BLaER1 treated with 17β-estradiol and CSF1 and Interleukin-3, amounts not matched to agents 10 nM and 100 nM (cell line): ENCODE measurements at regions not wholly inside any gene's neighbourhood (a gene's known extent, or its start where the extent isn't known, plus 50 kb on each side); places are given as distances from the start of the nearest gene placed in this dataset.
A peak's percentile ranks its signal among the peaks of the same experiment; 100 is the strongest.

Experiments used
- H3K27ac ChIP-seq, 11 experiments: shearing (Covaris generic); formaldehyde crosslinking; 2 replicates each; pipeline ENCODE4 v1.8.1; 2022
- H3K27me3 ChIP-seq, 11 experiments: shearing (Covaris generic); formaldehyde crosslinking; 2 replicates each; pipeline ENCODE4 v1.8.1; 2022
- H3K36me3 ChIP-seq, 11 experiments: shearing (Covaris generic); formaldehyde crosslinking; 2 replicates each; pipeline ENCODE4 v1.8.1; 2022
- H3K4me1 ChIP-seq, 10 experiments: shearing (Covaris generic); formaldehyde crosslinking; 2 replicates each; pipeline ENCODE4 v1.8.1; 2022
- H3K4me2 ChIP-seq, 11 experiments: shearing (Covaris generic); formaldehyde crosslinking; 2 replicates each; pipeline ENCODE4 v1.8.1; 2022
- H3K4me3 ChIP-seq, 10 experiments: shearing (Covaris generic); formaldehyde crosslinking; 2 replicates each; pipeline ENCODE4 v1.8.1; 2022
- H3K9ac ChIP-seq, 11 experiments: shearing (Covaris generic); formaldehyde crosslinking; 2 replicates each; pipeline ENCODE4 v1.8.1; 2022
- H3K9me3 ChIP-seq, 11 experiments: shearing (Covaris generic); formaldehyde crosslinking; replicated peaks in 1 of 11; 2 replicates each; pipeline ENCODE4 v1.8.1; 2022
- H4K20me1 ChIP-seq, 11 experiments: shearing (Covaris generic); formaldehyde crosslinking; 2 replicates each; pipeline ENCODE4 v1.8.1; 2022
- Cebpa-rat ChIP-seq, 11 experiments: shearing (Covaris generic); IDR thresholded peaks; 2 replicates each; pipeline ENCODE4 v1.8.1; 2022

DNA sequence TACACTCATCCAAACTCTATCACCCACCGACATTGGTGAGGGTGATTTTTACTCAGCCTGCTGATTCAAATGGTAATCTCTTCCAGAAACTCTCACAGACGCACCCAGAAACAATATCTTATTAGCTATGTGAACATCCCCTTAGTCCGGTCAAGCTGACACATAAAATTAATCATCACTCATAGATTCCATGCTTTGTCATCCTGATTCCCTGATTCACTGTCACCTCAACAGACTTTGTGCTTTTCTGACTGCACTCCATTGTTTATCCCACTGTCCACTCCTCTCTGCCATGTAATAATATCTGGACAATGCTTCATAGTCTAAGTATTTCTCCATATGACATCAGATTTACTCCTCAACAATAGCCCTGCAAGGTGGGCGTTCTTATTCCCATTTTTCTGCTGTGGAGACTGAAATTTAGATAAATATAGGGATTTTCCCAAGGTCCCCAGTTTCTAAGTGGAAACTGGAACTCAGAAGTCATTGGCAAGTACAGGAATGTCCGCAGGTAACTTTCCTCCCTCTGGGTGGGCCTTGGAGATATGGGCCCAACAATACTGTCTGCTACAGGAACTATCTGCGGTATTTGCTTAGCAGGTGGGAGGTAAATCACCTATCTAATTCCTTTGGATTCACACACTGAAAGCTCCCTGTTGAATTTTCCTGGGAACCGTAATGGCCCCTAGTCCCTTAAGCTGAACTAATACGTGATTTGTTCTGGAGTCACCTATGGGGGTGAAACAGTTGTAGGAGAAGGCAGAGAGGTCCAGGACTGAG is 228.6 kb upstream of the BCOR start:
- Histone ChIP-seq H3K4me1 (peaks cover 0 to 11% (median 0%) of the 10 kb centered on the region in 10 experiments; a peak in 5 of 20 replicates), H3K4me3 (no peak overlapping the region), H4K20me1 (no peaks in the 10 kb centered on the region), H3K4me2 (no peak overlapping the region), H3K27ac (no peak overlapping the region), H3K9me3 (peaks cover 7 to 24% (median 8%) of the 10 kb centered on the region in 11 experiments), H3K36me3 (no peaks in the 10 kb centered on the region), H3K27me3 (no peaks in the 10 kb centered on the region), H3K9ac (no peak overlapping the region)
- no peak for TF ChIP-seq Cebpa-rat (IDR thresholded peaks at IDR 0.05)

DNA sequence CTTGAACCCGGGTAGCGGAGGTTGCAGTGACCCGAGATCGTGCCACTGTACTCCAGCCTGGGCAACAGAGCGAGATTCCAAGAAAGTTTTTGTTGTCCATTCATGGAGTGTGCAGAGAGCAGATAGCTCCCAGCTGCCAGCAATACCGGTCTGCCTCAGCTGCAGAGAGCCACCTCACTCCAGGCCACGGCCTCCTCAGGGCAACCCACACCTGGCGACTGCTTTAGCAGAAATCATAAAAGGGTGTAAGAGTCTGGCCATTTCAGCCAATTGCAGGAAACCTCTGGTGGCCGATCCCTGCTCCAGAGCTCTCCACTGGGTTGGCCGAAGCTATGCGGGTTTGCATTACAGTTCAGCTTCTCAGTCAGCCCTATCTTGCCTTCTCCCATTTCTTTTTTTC is 227.4 kb upstream of the BCOR start:
- no peak overlapping the region for H3K27ac ChIP-seq
- H3K27me3 ChIP-seq = no peaks in the 10 kb centered on the region
- H3K4me3 ChIP-seq = no peak overlapping the region
- H3K9ac ChIP-seq = no peak overlapping the region
- peaks cover 0 to 11% (median 0%) of the 10 kb centered on the region in 10 experiments; a peak in 3 of 20 replicates for H3K4me1 ChIP-seq
- no peaks in the 10 kb centered on the region for H4K20me1 ChIP-seq
- TF ChIP-seq Cebpa-rat (IDR thresholded peaks at IDR 0.05) = no peak
- H3K36me3 ChIP-seq = no peaks in the 10 kb centered on the region
- peaks cover 17 to 36% (median 20%) of the 10 kb centered on the region in 11 experiments for H3K9me3 ChIP-seq
- H3K4me2 ChIP-seq = no peak overlapping the region

DNA sequence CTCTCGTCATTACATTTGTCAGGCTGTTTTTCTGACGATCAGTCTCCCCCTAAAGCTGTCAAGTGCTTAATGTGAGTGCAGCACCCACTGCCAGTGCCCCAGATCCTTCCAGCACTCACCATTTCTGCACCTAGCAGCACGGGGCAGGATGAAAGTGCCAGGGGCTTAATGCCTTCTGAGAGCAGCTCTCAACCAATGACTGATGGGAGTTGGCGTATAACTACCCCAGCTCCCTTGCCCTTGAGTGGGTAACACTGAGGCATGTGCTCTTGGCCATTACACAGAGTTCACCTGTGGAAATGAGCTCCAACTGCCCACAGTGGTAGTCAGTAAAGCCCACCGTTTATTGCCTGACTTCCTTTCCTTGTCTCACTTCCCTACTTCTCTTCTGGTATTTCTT is 226.2 kb upstream of the BCOR start:
- Histone ChIP-seq H3K4me1 (peaks cover 0 to 9% (median 0%) of the 10 kb centered on the region in 10 experiments; a peak in 4 of 20 replicates), H3K9ac (no peak overlapping the region), H4K20me1 (no peaks in the 10 kb centered on the region), H3K4me3 (no peak overlapping the region), H3K27me3 (no peaks in the 10 kb centered on the region), H3K27ac (no peak overlapping the region), H3K36me3 (no peaks in the 10 kb centered on the region), H3K4me2 (0 out of 22 replicates have a peak overlapping the region, but pooled peaks of 1 of the 11 experiments have one; percentile 22), H3K9me3 (peaks cover 19 to 48% (median 31%) of the 10 kb centered on the region in 11 experiments)
- TF ChIP-seq Cebpa-rat (IDR thresholded peaks at IDR 0.05) = no peak

DNA sequence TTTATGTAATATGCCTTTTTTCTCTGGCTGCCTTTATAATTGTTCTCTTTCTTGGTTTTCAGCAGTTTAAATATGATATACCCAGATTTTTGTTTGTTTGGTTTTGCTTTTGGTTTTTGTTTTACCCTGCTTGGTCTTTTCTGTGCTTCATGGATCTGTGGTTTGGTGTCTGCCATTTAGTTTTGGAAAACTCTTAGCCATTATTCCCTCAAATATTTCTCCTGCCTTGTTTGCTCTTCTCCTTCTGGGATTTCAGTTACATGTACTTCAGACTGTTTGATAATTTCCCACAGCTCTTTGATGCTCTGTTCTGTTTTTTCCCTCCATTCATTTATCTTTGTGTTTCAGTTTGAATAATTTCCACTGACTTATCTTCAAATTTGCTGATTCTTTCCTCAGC is 223.1 kb upstream of the BCOR start:
- H4K20me1 ChIP-seq = no peaks in the 10 kb centered on the region
- no peak overlapping the region for H3K27ac ChIP-seq
- H3K9ac ChIP-seq = no peak overlapping the region
- TF ChIP-seq Cebpa-rat (IDR thresholded peaks at IDR 0.05) = no peak
- H3K4me2 ChIP-seq = no peak overlapping the region
- no peak overlapping the region for H3K4me3 ChIP-seq
- H3K9me3 ChIP-seq = peaks cover 39 to 75% (median 57%) of the 10 kb centered on the region in 11 experiments
- H3K4me1 ChIP-seq = peaks cover 0 to 18% (median 2%) of the 10 kb centered on the region in 10 experiments; a peak in 8 of 20 replicates
- no peaks in the 10 kb centered on the region for H3K27me3 ChIP-seq
- peaks cover 0 to 7% (median 0%) of the 10 kb centered on the region in 11 experiments; a peak in 1 of 22 replicates for H3K36me3 ChIP-seq

DNA sequence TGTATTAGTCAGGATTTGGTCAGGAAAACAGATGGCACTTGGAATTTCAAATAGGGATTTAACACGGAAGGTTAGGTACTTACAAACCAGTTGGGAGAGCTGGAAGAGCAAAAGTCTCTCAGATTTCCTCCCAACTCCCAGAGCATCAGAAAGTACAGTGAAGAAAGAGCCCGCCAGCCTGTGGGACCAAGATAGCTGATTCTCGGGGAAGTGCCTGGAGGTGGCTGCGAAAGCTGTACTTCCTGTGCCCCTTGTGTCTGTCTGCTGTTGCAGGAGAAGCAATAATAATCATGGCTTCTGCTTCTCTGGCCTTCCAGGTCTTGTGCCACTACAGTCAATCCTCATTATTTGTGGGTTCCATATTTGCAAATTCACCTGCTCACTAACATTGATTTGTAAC is 221.0 kb upstream of the BCOR start:
- peaks cover 0 to 7% (median 0%) of the 10 kb centered on the region in 11 experiments; a peak in 1 of 22 replicates for H3K36me3 ChIP-seq
- H3K4me1 ChIP-seq = peaks cover 0 to 18% (median 8%) of the 10 kb centered on the region in 10 experiments; a peak in 9 of 20 replicates
- no peak overlapping the region for H3K9ac ChIP-seq
- H3K27me3 ChIP-seq = no peaks in the 10 kb centered on the region
- no peak overlapping the region for H3K4me3 ChIP-seq
- no peak for TF ChIP-seq Cebpa-rat (IDR thresholded peaks at IDR 0.05)
- no peaks in the 10 kb centered on the region for H4K20me1 ChIP-seq
- H3K9me3 ChIP-seq = peaks cover 54 to 86% (median 75%) of the 10 kb centered on the region in 11 experiments
- peak overlapping the region in 4 of 11 experiments; percentile 0 to 20 (median 16); a peak in 2 of 22 replicates for H3K4me2 ChIP-seq
- no peak overlapping the region; a peak in 1 of 22 replicates for H3K27ac ChIP-seq

DNA sequence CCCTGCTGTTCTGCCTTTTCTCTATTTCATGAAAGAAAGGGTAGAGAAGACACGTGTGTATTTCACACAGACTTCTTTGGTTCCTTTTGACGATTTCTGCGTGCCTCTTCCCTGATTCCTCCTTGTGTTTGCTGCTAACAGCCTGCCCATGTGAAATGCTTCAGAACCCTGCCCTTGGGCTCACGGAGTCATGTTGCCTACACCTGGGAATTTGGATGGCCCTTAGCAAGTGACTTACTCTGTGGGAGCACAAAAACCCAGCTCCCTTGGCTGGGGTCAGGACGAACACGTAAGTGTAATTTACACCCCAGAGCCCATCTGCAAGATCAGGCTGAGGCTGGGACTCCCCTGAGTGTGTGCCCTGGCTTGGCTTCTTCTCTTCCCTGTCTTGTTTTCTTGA is 220.3 kb upstream of the BCOR start:
- Histone ChIP-seq H3K36me3 (peaks cover 0 to 7% (median 0%) of the 10 kb centered on the region in 11 experiments; a peak in 1 of 22 replicates), H3K4me2 (no peak overlapping the region), H3K9me3 (peaks cover 54 to 92% (median 80%) of the 10 kb centered on the region in 11 experiments), H3K27ac (no peak overlapping the region), H3K4me3 (no peak overlapping the region), H3K4me1 (peaks cover 0 to 18% (median 8%) of the 10 kb centered on the region in 10 experiments; a peak in 9 of 20 replicates), H3K27me3 (no peaks in the 10 kb centered on the region), H3K9ac (no peak overlapping the region), H4K20me1 (no peaks in the 10 kb centered on the region)
- no peak for TF ChIP-seq Cebpa-rat (IDR thresholded peaks at IDR 0.05)

DNA sequence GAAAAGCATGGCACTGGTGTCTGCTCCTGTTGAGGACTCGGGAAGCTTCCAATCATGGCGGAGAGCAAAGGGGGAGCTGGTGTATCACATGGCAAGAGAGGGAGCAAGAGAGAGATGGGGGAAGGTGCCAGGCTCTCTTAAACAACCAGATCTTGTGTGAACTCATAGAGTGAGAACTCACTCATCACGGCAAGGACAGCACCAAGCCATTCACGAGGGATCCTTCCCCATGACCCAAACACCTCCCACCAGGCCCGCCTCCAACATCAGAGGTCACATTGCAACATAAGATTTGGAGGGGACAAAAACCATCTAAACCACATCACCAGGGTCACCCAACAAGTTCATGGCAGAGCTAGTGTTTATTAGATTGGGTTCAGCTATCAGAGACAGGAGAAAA is 218.7 kb upstream of the BCOR start:
- H3K4me2 ChIP-seq = no peak overlapping the region; a peak in 1 of 22 replicates
- no peak overlapping the region for H3K27ac ChIP-seq
- H3K27me3 ChIP-seq = no peaks in the 10 kb centered on the region
- no peaks in the 10 kb centered on the region; a peak in 1 of 22 replicates for H4K20me1 ChIP-seq
- H3K36me3 ChIP-seq = peaks cover 0 to 7% (median 0%) of the 10 kb centered on the region in 11 experiments; a peak in 1 of 22 replicates
- peaks cover 49 to 82% (median 75%) of the 10 kb centered on the region in 11 experiments for H3K9me3 ChIP-seq
- no peak overlapping the region for H3K9ac ChIP-seq
- peaks cover 0 to 18% (median 8%) of the 10 kb centered on the region in 10 experiments; a peak in 9 of 20 replicates for H3K4me1 ChIP-seq
- H3K4me3 ChIP-seq = no peak overlapping the region
- no peak for TF ChIP-seq Cebpa-rat (IDR thresholded peaks at IDR 0.05)

DNA sequence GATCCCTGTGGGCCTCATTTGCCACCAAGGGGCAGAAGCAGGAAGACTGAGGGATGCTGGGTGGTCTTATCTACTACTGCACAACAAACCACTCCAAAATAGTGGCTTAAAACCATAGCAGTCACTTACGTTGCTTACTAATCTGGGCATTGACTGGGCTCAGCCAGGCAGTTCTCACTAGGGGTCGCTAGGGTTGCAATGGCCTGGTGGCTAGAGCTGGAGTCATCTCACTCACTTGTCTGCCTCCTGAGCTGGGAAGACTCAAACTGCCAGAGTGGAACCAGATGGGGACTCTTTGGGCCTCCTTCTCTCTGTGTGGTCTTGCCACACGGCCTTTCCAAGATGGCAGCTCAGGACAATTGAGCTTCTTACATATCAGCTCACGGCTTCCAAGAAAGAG is 216.3 kb upstream of the BCOR start:
- H4K20me1 ChIP-seq = no peaks in the 10 kb centered on the region; a peak in 1 of 22 replicates
- peaks cover 0 to 7% (median 0%) of the 10 kb centered on the region in 11 experiments; a peak in 1 of 22 replicates for H3K36me3 ChIP-seq
- no peak for TF ChIP-seq Cebpa-rat (IDR thresholded peaks at IDR 0.05)
- H3K4me2 ChIP-seq = no peak overlapping the region
- no peak overlapping the region for H3K9ac ChIP-seq
- peaks cover 36 to 58% (median 54%) of the 10 kb centered on the region in 11 experiments for H3K9me3 ChIP-seq
- peaks cover 0 to 18% (median 8%) of the 10 kb centered on the region in 10 experiments; a peak in 9 of 20 replicates for H3K4me1 ChIP-seq
- no peak overlapping the region for H3K4me3 ChIP-seq
- no peak overlapping the region for H3K27ac ChIP-seq
- no peaks in the 10 kb centered on the region for H3K27me3 ChIP-seq

DNA sequence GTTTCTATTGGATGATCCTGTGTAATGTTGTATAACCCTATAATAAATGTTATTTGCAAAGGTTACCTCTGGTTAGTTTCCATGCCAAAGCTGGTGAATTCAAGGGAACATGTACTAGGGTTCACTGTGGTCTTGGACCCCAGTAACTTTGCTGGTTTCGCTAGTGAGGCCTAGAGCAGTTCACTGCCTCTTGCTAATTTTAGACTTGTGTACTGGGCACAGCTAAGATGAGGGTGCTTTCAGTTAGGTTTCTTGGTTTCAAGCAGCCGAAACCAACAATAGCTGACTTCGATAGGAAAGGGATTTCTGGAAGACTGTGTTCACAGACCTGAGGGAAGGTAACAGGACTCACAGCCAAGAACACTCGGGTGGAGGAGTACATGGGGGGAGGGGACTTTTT is 215.5 kb upstream of the BCOR start:
- Histone ChIP-seq H3K9me3 (peaks cover 36 to 56% (median 49%) of the 10 kb centered on the region in 11 experiments), H3K4me2 (no peak overlapping the region), H4K20me1 (no peaks in the 10 kb centered on the region; a peak in 1 of 22 replicates), H3K9ac (no peak overlapping the region), H3K36me3 (peaks cover 0 to 7% (median 0%) of the 10 kb centered on the region in 11 experiments; a peak in 1 of 22 replicates), H3K27ac (no peak overlapping the region), H3K27me3 (peaks cover 0 to 3% (median 0%) of the 10 kb centered on the region in 11 experiments; a peak in 3 of 22 replicates), H3K4me3 (no peak overlapping the region), H3K4me1 (peaks cover 0 to 10% (median 5%) of the 10 kb centered on the region in 10 experiments; a peak in 6 of 20 replicates)
- no peak for TF ChIP-seq Cebpa-rat (IDR thresholded peaks at IDR 0.05)
